Mesenteric fat pad (tissue), 1 donor: ENCODE measurements at regions not wholly inside any gene's neighbourhood (a gene's known extent, or its start where the extent isn't known, plus 50 kb on each side); places are given as distances from the start of the nearest gene placed in this dataset.
A peak's percentile ranks its signal among the peaks of the same experiment; 100 is the strongest.

Experiments used
- DNase-seq: peaks from one replicate; pipeline ENCODE4 v3.0.0-alpha.2; 2020; ENCODE audit warnings: low spot score
- donor health status: DM: yes; HTN: yes; CAD: no.

GRCh38 chr14:104290058-104290667 lies 151.8 kb downstream of the KIF26A start:
- DNase-seq: peak; percentile 51

DNA sequence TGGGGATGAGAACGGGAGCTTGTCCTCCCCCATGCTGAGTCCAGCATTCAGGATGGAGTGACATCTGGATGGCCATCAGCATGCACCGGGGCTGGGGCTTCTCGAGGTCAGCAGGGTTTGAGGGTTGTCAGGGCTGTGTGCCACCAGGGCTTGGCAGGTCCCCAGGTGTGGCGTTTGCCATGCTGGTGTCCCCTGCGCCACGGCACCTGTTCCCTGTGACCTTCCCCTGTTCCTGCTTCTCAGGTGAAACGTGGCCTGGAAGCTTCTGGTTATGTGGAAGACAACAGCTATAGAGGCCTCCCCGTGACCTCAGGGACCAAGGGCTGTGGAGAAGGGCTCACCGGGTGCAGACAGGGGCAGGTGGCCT lies 152.4 kb downstream of the KIF26A start:
- peak; percentile 88 for DNase-seq

DNA sequence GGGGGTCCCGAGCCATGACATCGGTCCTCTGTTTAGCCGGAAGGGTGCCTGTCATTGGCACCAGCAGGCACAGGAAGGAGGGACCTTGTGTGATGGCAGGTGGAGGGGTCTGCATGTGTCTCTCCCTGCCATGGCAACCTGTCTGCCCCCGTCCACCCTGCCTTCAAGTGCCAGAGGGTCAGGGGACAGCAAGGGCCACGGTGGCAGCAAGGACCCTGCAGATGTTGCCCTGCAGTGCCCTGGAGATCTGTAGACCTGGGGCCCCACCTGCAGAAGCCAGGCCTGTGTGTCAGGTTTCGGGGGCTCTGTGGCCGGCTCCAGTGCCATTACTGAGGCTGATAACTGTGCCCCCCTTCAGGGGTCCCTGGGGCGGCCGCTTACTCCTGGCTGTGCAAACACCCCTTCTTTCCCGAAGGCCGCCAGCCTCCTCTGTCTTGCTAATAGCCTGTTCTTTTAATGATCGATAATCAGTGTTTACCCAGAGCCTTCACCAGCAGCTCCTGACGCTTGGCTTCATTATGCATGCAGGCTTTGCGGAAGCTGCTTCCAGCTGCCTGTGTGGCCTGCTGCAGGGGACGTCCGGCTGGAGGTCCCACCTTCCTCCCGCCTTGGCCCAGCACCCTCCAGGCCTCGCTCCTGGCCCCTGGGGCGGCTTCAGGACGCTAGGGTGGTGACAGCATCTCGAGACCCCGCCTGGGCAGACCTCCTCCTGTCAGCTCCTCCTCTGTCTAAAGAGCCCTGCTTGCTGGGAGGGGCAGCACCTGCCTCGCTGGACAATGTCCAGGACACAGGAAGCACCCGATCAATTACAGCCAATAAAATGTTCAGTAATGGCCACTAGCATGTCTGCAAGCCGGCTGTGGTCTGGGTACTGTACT lies 153.0 kb downstream of the KIF26A start:
- DNase-seq: peak; percentile 77

GRCh38 chr14:104292084-104292970 lies 153.9 kb downstream of the KIF26A start:
- peak; percentile 83 for DNase-seq

GRCh38 chr14:104293231-104293841 lies 154.9 kb downstream of the KIF26A start:
- peak; percentile 71 for DNase-seq

GRCh38 chr14:104293851-104294627 lies 155.7 kb downstream of the KIF26A start:
- peak; percentile 79 for DNase-seq

DNA sequence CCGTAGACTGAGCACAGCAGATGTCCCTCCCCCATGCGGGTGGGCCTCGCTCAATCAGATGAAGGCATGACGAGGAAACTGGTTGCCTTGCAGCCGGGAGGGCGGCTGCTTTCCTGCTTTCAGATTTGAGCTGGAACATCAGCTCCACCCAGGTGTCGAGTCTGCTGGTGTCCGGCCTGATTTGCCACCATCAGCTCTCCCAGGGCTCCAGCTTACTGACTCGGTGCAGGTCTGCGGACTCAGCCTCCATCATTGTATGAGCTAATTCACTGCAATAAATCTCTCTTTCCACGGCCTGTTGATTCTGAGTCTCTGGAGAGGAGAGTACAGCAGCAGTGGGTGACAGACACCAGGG lies 156.2 kb downstream of the KIF26A start:
- peak; percentile 62 for DNase-seq

GRCh38 chr14:104294983-104295680 lies 156.7 kb downstream of the KIF26A start:
- peak; percentile 87 for DNase-seq

DNA sequence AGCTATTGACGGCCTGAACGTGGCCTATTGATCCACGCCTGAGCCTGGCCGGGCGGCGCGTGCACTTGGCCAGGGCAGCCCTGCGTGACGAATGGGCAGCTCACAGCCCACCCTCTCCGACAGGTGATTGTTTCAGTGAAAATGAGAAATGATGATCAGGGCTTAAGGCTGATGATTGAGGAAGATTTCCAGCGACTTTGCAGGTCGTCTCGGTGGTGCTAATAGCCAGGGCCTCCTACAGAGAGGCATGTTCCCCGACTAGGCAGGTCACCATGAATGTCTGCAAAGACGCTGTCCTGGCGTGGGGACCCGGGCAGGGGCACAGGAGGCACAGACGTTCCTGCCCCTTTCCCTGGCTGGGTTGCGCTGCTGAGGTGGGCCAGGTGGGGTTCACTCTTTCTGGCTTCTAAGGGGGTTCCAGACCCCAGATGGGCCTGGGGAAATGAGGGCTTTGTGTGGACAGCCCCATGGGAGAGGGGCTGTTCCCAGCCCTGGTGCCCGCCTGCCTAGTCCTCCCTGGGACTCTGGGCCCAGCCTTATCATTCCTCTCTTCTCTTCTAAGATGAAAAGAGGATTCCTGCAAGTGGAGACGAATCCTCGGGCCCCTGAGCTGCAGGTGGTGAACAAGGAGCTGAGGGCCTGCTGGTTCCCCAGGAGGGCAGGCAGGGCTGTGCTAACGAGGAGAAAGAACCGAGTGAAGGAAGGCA lies 157.4 kb downstream of the KIF26A start:
- DNase-seq: no peak

GRCh38 chr14:104296388-104297312 lies 158.3 kb downstream of the KIF26A start:
- peak; percentile 87 for DNase-seq

DNA sequence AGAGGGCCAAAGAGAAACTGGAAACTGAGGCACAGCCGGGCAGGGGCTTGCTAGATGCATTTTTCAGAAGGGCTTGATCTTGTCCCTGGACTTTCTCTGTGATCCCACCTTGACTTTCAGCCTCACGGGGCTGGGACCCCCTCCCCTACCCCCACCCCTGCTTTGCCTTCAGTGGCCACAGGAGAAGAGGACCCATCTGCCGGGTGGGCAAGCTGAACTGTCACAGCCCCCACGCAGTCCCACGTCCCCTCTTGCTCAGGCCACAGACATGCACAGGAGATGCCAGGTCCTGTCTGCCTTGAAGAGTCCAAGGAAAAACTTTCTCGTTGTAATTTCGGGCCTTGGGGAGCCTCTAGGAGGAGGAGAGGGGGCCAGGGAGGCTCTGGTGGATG lies 158.9 kb downstream of the KIF26A start:
- DNase-seq: no peak

- DNase-seq: no peak
Observed at GRCh38 chr14:104297721-104298401, 159.5 kb downstream of the KIF26A start.

DNA sequence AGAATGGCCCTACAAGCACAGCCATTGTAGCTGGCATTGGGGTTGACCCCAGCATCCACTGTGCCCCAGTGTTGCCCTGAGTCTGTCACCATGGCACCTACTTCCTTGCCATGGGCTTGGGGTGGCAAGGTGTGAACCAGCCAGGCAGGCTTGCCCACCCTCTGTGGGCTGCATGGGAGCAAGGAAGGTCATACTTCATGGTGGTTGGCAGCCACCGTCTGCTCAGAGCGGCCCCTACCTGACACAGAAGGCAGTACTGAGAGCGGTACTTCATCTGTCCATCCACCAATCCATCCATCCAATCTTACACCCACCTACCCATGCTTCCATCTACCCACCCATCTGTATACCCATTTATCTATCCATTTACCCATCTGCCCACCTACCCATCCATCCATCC lies 160.1 kb downstream of the KIF26A start:
- no peak for DNase-seq

DNA sequence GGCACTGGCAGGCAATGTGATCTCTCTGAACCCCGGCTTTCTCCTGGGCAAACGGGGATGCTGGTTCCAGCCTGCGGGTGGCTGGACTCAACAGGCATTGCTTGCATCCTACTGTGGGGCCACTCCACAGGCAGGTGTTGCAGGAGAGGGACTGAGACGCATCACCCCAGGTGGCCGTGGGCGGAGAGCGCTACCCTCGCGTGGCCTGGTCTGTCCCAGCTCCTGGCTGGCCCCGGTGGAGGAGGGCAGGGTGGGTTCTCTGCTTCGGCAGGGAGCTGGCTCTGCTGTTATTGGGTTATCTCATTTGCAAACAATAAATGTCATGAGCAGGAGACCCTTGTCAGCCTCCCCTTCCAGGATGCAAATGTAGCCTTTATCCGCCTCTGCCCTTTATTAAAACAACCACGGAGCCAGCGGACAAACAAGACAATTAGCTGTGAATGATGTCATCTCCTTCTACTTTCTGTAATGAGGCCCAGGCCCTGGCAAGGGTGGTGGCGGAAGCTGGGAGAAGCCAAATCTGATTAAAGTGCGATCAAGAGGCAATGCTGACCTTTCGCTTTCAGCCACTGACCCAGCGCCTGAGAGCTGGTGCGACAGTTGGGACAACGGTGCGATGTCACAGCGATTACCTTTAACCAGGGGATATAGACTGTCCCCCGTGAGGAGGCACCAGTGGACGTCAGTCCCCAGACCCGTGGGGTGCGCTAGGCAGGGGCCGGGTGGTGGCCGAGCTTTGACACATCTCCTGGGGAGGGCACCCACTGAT lies 161.8 kb downstream of the KIF26A start:
- no peak for DNase-seq

GRCh38 chr14:104301731-104302460 lies 163.5 kb downstream of the KIF26A start:
- DNase-seq: no peak

GRCh38 chr14:104302794-104303405 lies 164.5 kb downstream of the KIF26A start:
- no peak for DNase-seq
